Hepatocyte (in vitro differentiated cells): ENCODE measurements at regions not wholly inside any gene's neighbourhood (a gene's known extent, or its start where the extent isn't known, plus 50 kb on each side); places are given as distances from the start of the nearest gene placed in this dataset.

Experiments used
- CTCF ChIP-seq: fragments of 200-600 bp; sonication (generic); IDR thresholded peaks from 2 replicates; pipeline ENCODE4 v1.5.1; 2016; ENCODE audit warnings: antibody characterized with exemption, mild to moderate bottlenecking; ENCODE audit not compliant: poor library complexity
- EZH2 ChIP-seq: fragments of 200-600 bp; sonication (generic); IDR thresholded peaks from 2 replicates; pipeline ENCODE4 v1.6.1; 2016; ENCODE audit warnings: antibody characterized with exemption, mild to moderate bottlenecking, borderline replicate concordance

GRCh38 chr11:23079382-23079813 is 219.1 kb upstream of the CCDC179 start:
- no peak for TF ChIP-seq CTCF
- no peak for TF ChIP-seq EZH2
